AG09319 (cell line): ENCODE measurements at regions not wholly inside any gene's neighbourhood (a gene's known extent, or its start where the extent isn't known, plus 50 kb on each side); places are given as distances from the start of the nearest gene placed in this dataset.

Source experiments
- DNase-seq: peaks from one replicate; pipeline ENCODE4 v3.0.0-alpha.2; 2010; ENCODE audit warnings: low read depth; ENCODE audit errors: extremely low read depth
- CTCF ChIP-seq: IDR thresholded peaks from 2 replicates; pipeline ENCODE4 v1.5.1; 2011; ENCODE audit warnings: low read depth, mild to moderate bottlenecking, inconsistent platforms, low read length, moderate library complexity

- DNase-seq = no peak
- TF ChIP-seq CTCF = no peak
Measured at GRCh38 chr14:86973177-86973576, 1019.8 kb downstream of the GALC start.

- DNase-seq = no peak
- TF ChIP-seq CTCF = no peak
Measured at GRCh38 chr14:86971292-86971691, 1021.7 kb downstream of the GALC start.

GRCh38 chr14:86961106-86961716 lies 1031.8 kb downstream of the GALC start:
- TF ChIP-seq CTCF = peak; percentile 40
- no peak for DNase-seq

- TF ChIP-seq CTCF = no peak
- no peak for DNase-seq
Measured at GRCh38 chr14:86955771-86956354, 1037.1 kb downstream of the GALC start.

- no peak for TF ChIP-seq CTCF
- no peak for DNase-seq
Measured at GRCh38 chr14:86954623-86955022, 1038.4 kb downstream of the GALC start.

GRCh38 chr14:86946446-86946845 lies 1046.5 kb downstream of the GALC start:
- TF ChIP-seq CTCF = no peak

GRCh38 chr14:86944434-86944833 lies 1048.5 kb downstream of the GALC start:
- TF ChIP-seq CTCF = no peak

More at GRCh38 chr14:86946446-86946845, 1046.5 kb downstream of the GALC start:
- DNase-seq = no peak

More at GRCh38 chr14:86944434-86944833, 1048.5 kb downstream of the GALC start:
- DNase-seq = no peak
